Fibroblast of lung (primary cell): ENCODE measurements at regions not wholly inside any gene's neighbourhood (a gene's known extent, or its start where the extent isn't known, plus 50 kb on each side); places are given as distances from the start of the nearest gene placed in this dataset.

Experiments used
- DNase-seq, 2 donors: peaks; one replicate each; pipeline versions ENCODE4 v3.0.0 to v3.0.0-alpha.2; 2010; ENCODE audit warnings: low read depth in 2 of 2
- H2AFZ ChIP-seq: 2 replicates; pipeline ENCODE4 v1.5.1; 2012; ENCODE audit warnings: low read length, control low read depth, inconsistent platforms
- H3K27ac ChIP-seq: 2 replicates; pipeline ENCODE4 v1.5.1; 2011; ENCODE audit warnings: low read length, control low read depth; ENCODE audit not compliant: insufficient read depth
- H3K27me3 ChIP-seq: 2 replicates; pipeline ENCODE4 v1.5.1; 2011; ENCODE audit warnings: mild to moderate bottlenecking, low read length; ENCODE audit not compliant: control insufficient read depth, insufficient read depth
- H3K36me3 ChIP-seq: 2 replicates; pipeline ENCODE4 v1.5.1; 2011; ENCODE audit warnings: low read length; ENCODE audit not compliant: control insufficient read depth, insufficient read depth
- H3K4me1 ChIP-seq: 2 replicates; pipeline ENCODE4 v1.5.1; 2011; ENCODE audit warnings: low read length; ENCODE audit not compliant: control insufficient read depth, insufficient read depth; ENCODE audit errors: extremely low read depth
- H3K4me2 ChIP-seq: 2 replicates; pipeline ENCODE4 v1.5.1; 2011; ENCODE audit warnings: low read length, control low read depth; ENCODE audit not compliant: insufficient read depth; ENCODE audit errors: extremely low read depth
- H3K4me3 ChIP-seq, 4 experiments: fragments of 200-600 bp in 1 of 4; sonication (generic) in 1 of 4; replicated peaks in 1 of 4; 2 replicates each; pipeline ENCODE4 v1.5.1; 2011 to 2016; ENCODE audit warnings: low read length in 4 of 4, low read depth in 3 of 4, mild to moderate bottlenecking in 3 of 4, control low read depth in 2 of 4, inconsistent platforms in 1 of 4, mixed read lengths in 1 of 4; ENCODE audit not compliant: insufficient read depth in 1 of 4; ENCODE audit errors: control extremely low read depth in 1 of 4
- H3K79me2 ChIP-seq: 2 replicates; pipeline ENCODE4 v1.5.1; 2012; ENCODE audit warnings: mild to moderate bottlenecking, low read length, inconsistent platforms; ENCODE audit not compliant: control insufficient read depth, insufficient read depth
- H3K9ac ChIP-seq: 2 replicates; pipeline ENCODE4 v1.5.1; 2011; ENCODE audit warnings: mild to moderate bottlenecking, low read length, control low read depth; ENCODE audit not compliant: insufficient read depth
- H3K9me3 ChIP-seq: 2 replicates; pipeline ENCODE4 v1.5.1; 2012; ENCODE audit warnings: low read depth, low read length; ENCODE audit not compliant: control insufficient read depth, insufficient read depth
- H4K20me1 ChIP-seq: 2 replicates; pipeline ENCODE4 v1.5.1; 2011; ENCODE audit warnings: low read length; ENCODE audit not compliant: control insufficient read depth, insufficient read depth; ENCODE audit errors: extremely low read depth
- EZH2 ChIP-seq: IDR thresholded peaks from 2 replicates; pipeline ENCODE4 v1.5.1; 2012; ENCODE audit warnings: low read length, control low read depth, mild to moderate bottlenecking; ENCODE audit errors: missing control alignments
- TF ChIP-seq, protein P1 (sequence below), 2 donors: IDR thresholded peaks in 1 of 2; conservative IDR thresholded peaks in 1 of 2; 1 replicate in 1 of 2; 2 replicates in 1 of 2; pipeline ENCODE4 v1.5.1; 2011 to 2012; ENCODE audit warnings: low read length in 2 of 2, control low read depth in 1 of 2, inconsistent platforms in 1 of 2, low read depth in 1 of 2, mild to moderate bottlenecking in 1 of 2

DNA sequence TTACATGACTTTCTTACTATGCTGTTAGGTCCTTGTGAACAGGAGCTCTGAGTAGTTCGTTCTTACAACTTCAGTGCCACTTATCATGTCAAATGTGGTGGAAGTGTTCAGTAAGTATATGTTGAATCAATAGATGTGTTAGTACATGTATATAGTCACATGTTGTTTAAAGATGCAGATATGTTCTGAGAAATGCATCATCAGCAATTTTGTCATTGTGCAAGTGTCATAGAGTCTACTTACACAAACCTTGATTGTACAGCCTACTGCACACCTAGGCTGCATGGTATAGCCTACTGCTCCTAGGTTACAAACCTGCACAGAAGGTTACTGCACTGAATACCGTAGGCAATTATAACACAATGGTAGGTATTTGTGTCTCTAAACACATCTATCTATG, 174.8 kb downstream of the GPR37 start:
- Histone ChIP-seq H3K4me3 (no peak overlapping the region), H3K4me2 (no peak overlapping the region), H3K27ac (no peak overlapping the region), H3K27me3 (no peaks in the 10 kb centered on the region), H4K20me1 (no peaks in the 10 kb centered on the region), H3K79me2 (no peaks in the 10 kb centered on the region), H2AFZ (no peak overlapping the region), H3K4me1 (no peaks in the 10 kb centered on the region), H3K9ac (no peak overlapping the region), H3K9me3 (no peaks in the 10 kb centered on the region), H3K36me3 (no peaks in the 10 kb centered on the region)
- TF ChIP-seq, protein P1, sequence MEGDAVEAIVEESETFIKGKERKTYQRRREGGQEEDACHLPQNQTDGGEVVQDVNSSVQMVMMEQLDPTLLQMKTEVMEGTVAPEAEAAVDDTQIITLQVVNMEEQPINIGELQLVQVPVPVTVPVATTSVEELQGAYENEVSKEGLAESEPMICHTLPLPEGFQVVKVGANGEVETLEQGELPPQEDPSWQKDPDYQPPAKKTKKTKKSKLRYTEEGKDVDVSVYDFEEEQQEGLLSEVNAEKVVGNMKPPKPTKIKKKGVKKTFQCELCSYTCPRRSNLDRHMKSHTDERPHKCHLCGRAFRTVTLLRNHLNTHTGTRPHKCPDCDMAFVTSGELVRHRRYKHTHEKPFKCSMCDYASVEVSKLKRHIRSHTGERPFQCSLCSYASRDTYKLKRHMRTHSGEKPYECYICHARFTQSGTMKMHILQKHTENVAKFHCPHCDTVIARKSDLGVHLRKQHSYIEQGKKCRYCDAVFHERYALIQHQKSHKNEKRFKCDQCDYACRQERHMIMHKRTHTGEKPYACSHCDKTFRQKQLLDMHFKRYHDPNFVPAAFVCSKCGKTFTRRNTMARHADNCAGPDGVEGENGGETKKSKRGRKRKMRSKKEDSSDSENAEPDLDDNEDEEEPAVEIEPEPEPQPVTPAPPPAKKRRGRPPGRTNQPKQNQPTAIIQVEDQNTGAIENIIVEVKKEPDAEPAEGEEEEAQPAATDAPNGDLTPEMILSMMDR (conservative IDR thresholded peaks at IDR 0.05 in 1 of 2, IDR thresholded peaks at IDR 0.05 in 1 of 2; ENCODE audit: low read depth in 1 of 2, low read length in 2 of 2) = no peak
- TF ChIP-seq EZH2 = no peak
- no peak for DNase-seq

DNA sequence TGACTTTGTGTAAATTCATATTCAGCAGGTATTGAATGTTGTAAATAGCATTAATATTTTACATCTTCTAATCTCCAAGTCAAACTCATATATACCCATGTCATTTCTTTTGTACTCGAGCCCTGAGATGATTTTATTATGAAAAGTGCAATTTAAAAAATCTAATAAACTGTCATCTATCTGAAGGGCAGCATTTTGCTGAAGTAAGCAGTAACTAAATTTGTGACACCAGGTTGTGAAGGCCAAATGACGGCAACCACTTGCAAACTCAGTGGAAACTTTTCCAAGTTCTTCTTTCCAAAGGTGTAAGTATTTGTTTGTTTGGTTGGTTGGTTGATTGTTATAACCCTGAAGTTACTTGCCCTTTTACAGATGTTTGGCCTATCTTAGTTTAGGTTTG, 188.3 kb downstream of the GPR37 start:
- no peaks in the 10 kb centered on the region for H3K36me3 ChIP-seq
- no peaks in the 10 kb centered on the region for H3K4me1 ChIP-seq
- no peak overlapping the region for H3K4me2 ChIP-seq
- H3K4me3 ChIP-seq = no peak overlapping the region
- no peak overlapping the region for H3K27ac ChIP-seq
- H3K9me3 ChIP-seq = no peaks in the 10 kb centered on the region
- no peaks in the 10 kb centered on the region for H3K27me3 ChIP-seq
- H2AFZ ChIP-seq = no peak overlapping the region
- H3K79me2 ChIP-seq = no peaks in the 10 kb centered on the region
- DNase-seq = no peak
- H4K20me1 ChIP-seq = no peaks in the 10 kb centered on the region
- TF ChIP-seq, protein P1 (conservative IDR thresholded peaks at IDR 0.05 in 1 of 2, IDR thresholded peaks at IDR 0.05 in 1 of 2; ENCODE audit: low read depth in 1 of 2, low read length in 2 of 2) = no peak
- H3K9ac ChIP-seq = no peak overlapping the region

DNA sequence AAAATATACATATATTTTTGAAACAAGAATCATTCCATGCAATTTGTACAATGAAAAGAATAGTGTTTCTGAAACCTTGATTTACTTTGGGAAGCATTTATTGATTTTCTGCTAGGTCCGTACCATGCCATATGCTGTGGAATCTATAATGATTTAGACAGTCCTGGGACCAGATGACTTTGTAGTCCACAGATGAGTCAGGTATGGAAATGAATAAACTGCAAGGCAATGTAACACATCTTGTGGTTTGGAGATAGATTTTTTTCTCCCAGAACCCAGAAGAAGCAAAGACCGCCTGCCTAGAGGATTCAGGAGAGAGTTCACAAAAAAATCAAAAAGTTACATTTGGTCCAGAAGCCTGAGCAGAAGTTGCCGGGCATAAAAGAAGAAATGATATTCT, 190.4 kb downstream of the GPR37 start:
- no peaks in the 10 kb centered on the region for H3K27me3 ChIP-seq
- H3K9me3 ChIP-seq = no peaks in the 10 kb centered on the region
- H2AFZ ChIP-seq = no peak overlapping the region
- H3K27ac ChIP-seq = no peak overlapping the region
- H3K4me1 ChIP-seq = no peaks in the 10 kb centered on the region
- no peak for TF ChIP-seq EZH2
- TF ChIP-seq, protein P1 (conservative IDR thresholded peaks at IDR 0.05 in 1 of 2, IDR thresholded peaks at IDR 0.05 in 1 of 2; ENCODE audit: low read depth in 1 of 2, low read length in 2 of 2) = no peak
- H3K9ac ChIP-seq = no peak overlapping the region
- H4K20me1 ChIP-seq = no peaks in the 10 kb centered on the region
- H3K79me2 ChIP-seq = no peaks in the 10 kb centered on the region
- no peaks in the 10 kb centered on the region for H3K36me3 ChIP-seq
- peak in 1 of 2 donors; percentile 16 for DNase-seq
- H3K4me3 ChIP-seq = no peak overlapping the region
- H3K4me2 ChIP-seq = no peak overlapping the region
